ENCODE measurements at regions not wholly inside any gene's neighbourhood (a gene's known extent, or its start where the extent isn't known, plus 50 kb on each side); places are given as distances from the start of the nearest gene placed in this dataset.

DNA sequence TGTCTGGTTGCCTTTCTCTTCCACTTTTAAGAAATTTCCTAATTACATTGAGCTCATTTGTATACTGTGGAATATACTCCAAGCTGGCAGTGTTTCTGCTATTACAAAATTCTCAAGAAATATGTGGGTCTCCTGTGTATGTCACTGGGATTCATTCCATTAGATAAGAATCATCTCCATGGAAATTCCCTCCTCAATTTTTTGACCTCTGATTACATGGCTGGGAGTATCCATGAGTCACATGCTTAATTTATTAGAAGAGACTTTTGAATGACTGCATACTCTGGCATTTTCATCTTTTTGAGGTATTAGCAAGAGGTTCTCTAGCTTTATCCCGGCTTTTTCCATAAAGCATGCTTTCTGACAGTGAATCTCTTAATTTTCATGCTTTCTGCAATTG lies 665.5 kb upstream of the CNTNAP5 start:
- TF ChIP-seq FOXP2 (optimal IDR thresholded peaks at IDR 0.05; ENCODE audit: borderline replicate concordance, extremely low read depth, extremely low read length, insufficient read depth) (no peak), POLR2AphosphoS5 (IDR thresholded peaks at IDR 0.05; ENCODE audit: low read depth, low read length) (no peak), TAF1 (IDR thresholded peaks at IDR 0.05; ENCODE audit: borderline replicate concordance, insufficient read depth, low read length) (no peak), SIN3A (IDR thresholded peaks at IDR 0.05; ENCODE audit: borderline replicate concordance, insufficient read depth, low read length) (no peak)
- TF ChIP-seq, protein P1, sequence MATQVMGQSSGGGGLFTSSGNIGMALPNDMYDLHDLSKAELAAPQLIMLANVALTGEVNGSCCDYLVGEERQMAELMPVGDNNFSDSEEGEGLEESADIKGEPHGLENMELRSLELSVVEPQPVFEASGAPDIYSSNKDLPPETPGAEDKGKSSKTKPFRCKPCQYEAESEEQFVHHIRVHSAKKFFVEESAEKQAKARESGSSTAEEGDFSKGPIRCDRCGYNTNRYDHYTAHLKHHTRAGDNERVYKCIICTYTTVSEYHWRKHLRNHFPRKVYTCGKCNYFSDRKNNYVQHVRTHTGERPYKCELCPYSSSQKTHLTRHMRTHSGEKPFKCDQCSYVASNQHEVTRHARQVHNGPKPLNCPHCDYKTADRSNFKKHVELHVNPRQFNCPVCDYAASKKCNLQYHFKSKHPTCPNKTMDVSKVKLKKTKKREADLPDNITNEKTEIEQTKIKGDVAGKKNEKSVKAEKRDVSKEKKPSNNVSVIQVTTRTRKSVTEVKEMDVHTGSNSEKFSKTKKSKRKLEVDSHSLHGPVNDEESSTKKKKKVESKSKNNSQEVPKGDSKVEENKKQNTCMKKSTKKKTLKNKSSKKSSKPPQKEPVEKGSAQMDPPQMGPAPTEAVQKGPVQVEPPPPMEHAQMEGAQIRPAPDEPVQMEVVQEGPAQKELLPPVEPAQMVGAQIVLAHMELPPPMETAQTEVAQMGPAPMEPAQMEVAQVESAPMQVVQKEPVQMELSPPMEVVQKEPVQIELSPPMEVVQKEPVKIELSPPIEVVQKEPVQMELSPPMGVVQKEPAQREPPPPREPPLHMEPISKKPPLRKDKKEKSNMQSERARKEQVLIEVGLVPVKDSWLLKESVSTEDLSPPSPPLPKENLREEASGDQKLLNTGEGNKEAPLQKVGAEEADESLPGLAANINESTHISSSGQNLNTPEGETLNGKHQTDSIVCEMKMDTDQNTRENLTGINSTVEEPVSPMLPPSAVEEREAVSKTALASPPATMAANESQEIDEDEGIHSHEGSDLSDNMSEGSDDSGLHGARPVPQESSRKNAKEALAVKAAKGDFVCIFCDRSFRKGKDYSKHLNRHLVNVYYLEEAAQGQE (IDR thresholded peaks at IDR 0.05; ENCODE audit: insufficient read depth in 1 of 2, low read depth in 2 of 2, low read length in 2 of 2), result no peak

DNA sequence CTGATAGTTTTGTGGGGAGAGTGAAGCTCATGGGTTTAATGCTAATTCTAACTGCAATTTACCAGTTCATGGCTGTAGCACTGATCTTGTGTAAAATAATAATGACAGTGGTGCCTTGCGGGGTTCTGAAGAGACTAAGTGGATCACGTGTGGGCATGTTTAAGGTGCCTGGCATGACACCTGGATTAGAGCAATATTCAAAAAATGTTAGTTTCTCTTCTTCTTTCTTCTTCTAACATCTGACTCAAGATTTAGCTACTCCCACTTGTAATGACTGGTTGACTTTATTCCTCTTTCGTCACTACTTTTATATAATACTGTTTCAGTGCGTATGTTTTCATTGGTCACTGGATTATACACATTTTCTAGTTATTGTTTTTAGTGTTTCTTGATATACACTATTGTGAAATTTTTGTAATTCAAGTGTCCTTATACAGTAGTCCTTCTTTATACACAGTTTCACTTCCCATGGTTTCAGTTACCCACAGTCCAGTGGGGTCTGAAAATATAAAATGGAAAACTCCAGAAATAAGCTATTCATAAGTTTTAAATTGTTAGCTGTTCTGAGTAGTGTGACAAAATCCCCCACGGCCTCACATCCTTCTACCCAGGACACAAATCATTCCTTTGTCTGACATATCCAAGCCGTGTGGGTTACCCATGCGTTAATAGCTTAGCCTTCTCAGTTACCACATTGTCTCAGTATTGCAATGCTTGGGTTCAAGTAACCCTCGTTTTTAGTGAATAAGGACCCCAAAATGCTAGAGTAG lies 662.2 kb upstream of the CNTNAP5 start:
- no peak for TF ChIP-seq TAF1 (IDR thresholded peaks at IDR 0.05; ENCODE audit: borderline replicate concordance, insufficient read depth, low read length)
- no peak for TF ChIP-seq FOXP2 (optimal IDR thresholded peaks at IDR 0.05; ENCODE audit: borderline replicate concordance, extremely low read depth, extremely low read length, insufficient read depth)
- TF ChIP-seq, protein P1 (IDR thresholded peaks at IDR 0.05; ENCODE audit: insufficient read depth in 1 of 2, low read depth in 2 of 2, low read length in 2 of 2), result no peak
- TF ChIP-seq POLR2AphosphoS5 (IDR thresholded peaks at IDR 0.05; ENCODE audit: low read depth, low read length), result no peak
- TF ChIP-seq SIN3A (IDR thresholded peaks at IDR 0.05; ENCODE audit: borderline replicate concordance, insufficient read depth, low read length), result no peak

DNA sequence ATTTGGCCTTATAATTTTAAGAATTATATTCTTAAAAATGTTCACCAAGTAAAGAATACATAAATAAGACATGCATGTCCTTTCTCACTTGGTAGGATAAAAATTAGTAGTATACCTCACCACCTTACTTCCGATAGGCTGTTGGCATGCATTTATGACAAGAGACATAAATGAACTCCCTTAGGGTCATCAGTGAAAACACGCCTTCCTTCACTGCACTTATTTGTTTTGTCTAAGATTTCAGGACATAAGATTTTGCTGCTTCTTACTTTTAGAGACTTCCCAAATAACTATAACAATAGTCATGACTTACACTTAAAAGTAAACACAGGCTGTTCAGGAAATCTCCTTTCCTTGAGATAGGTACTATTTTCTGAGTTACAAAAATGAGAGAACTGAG lies 661.3 kb upstream of the CNTNAP5 start:
- TF ChIP-seq POLR2AphosphoS5 (IDR thresholded peaks at IDR 0.05; ENCODE audit: low read depth, low read length) (no peak), FOXP2 (optimal IDR thresholded peaks at IDR 0.05; ENCODE audit: borderline replicate concordance, extremely low read depth, extremely low read length, insufficient read depth) (no peak), SIN3A (IDR thresholded peaks at IDR 0.05; ENCODE audit: borderline replicate concordance, insufficient read depth, low read length) (no peak), TAF1 (IDR thresholded peaks at IDR 0.05; ENCODE audit: borderline replicate concordance, insufficient read depth, low read length) (no peak)
- TF ChIP-seq, protein P1 (IDR thresholded peaks at IDR 0.05; ENCODE audit: insufficient read depth in 1 of 2, low read depth in 2 of 2, low read length in 2 of 2), result no peak

DNA sequence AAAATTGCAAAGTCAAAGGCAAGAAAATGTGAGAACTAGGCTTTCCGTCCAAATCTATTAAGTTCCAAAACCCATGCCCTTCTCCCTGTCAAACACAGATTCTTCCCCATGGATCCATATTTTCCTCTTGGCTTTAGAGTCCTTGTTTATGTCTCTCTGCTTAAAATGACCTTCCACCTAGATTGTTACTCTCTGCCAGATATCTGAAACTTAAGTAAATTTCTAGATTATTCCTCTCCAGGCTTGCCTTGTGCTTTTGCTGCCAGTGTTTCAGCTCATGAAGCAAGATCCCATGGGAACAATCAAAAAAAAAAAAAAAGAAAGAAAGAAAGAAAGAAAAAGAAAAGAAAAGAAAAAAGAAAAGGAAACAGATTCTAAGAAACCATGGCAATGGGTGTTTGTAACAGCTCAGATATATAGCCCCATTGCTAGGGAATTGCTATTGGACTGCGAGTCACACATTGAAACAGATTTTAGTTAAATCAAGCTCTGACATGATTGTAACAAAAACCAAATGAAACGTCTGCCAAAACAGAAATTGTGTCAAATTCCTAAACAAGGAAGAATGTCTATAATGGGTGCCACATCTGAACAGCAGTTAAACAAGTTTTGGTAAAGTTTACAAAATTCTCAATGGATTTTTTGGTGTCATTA lies 660.7 kb upstream of the CNTNAP5 start:
- TF ChIP-seq, protein P1 (IDR thresholded peaks at IDR 0.05; ENCODE audit: insufficient read depth in 1 of 2, low read depth in 2 of 2, low read length in 2 of 2), result no peak
- TF ChIP-seq SIN3A (IDR thresholded peaks at IDR 0.05; ENCODE audit: borderline replicate concordance, insufficient read depth, low read length) (no peak), TAF1 (IDR thresholded peaks at IDR 0.05; ENCODE audit: borderline replicate concordance, insufficient read depth, low read length) (no peak), FOXP2 (optimal IDR thresholded peaks at IDR 0.05; ENCODE audit: borderline replicate concordance, extremely low read depth, extremely low read length, insufficient read depth) (no peak), POLR2AphosphoS5 (IDR thresholded peaks at IDR 0.05; ENCODE audit: low read depth, low read length) (no peak)
